ENCODE measurements at regions not wholly inside any gene's neighbourhood (a gene's known extent, or its start where the extent isn't known, plus 50 kb on each side); places are given as distances from the start of the nearest gene placed in this dataset.

GRCh38 chr9:107866711-107867311 is 377.2 kb upstream of the KLF4 start:
- TF ChIP-seq, protein P1, sequence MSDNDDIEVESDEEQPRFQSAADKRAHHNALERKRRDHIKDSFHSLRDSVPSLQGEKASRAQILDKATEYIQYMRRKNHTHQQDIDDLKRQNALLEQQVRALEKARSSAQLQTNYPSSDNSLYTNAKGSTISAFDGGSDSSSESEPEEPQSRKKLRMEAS (IDR thresholded peaks at IDR 0.05), result no peak
- no peak for TF ChIP-seq GABPA (IDR thresholded peaks at IDR 0.05 in 1 of 2, conservative IDR thresholded peaks at IDR 0.05 in 1 of 2)
- TF ChIP-seq, protein P2, sequence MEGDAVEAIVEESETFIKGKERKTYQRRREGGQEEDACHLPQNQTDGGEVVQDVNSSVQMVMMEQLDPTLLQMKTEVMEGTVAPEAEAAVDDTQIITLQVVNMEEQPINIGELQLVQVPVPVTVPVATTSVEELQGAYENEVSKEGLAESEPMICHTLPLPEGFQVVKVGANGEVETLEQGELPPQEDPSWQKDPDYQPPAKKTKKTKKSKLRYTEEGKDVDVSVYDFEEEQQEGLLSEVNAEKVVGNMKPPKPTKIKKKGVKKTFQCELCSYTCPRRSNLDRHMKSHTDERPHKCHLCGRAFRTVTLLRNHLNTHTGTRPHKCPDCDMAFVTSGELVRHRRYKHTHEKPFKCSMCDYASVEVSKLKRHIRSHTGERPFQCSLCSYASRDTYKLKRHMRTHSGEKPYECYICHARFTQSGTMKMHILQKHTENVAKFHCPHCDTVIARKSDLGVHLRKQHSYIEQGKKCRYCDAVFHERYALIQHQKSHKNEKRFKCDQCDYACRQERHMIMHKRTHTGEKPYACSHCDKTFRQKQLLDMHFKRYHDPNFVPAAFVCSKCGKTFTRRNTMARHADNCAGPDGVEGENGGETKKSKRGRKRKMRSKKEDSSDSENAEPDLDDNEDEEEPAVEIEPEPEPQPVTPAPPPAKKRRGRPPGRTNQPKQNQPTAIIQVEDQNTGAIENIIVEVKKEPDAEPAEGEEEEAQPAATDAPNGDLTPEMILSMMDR (IDR thresholded peaks at IDR 0.05; ENCODE audit: low read depth, low read length, missing input control), result no peak
- TF ChIP-seq REST (IDR thresholded peaks at IDR 0.05), result no peak
- no peak for TF ChIP-seq TAF1 (conservative IDR thresholded peaks at IDR 0.05)
- no peak for TF ChIP-seq SP1 (IDR thresholded peaks at IDR 0.05)
- TF ChIP-seq YY1 (IDR thresholded peaks at IDR 0.05), result no peak
- no peak for TF ChIP-seq NR2F2 (IDR thresholded peaks at IDR 0.05)
- no peak for TF ChIP-seq RXRA (IDR thresholded peaks at IDR 0.05)
- TF ChIP-seq ZBTB33 (IDR thresholded peaks at IDR 0.05), result no peak
- TF ChIP-seq JUND (IDR thresholded peaks at IDR 0.05), result no peak
- TF ChIP-seq EGR1 (IDR thresholded peaks at IDR 0.05; ENCODE audit: low read depth in 2 of 2), result no peak
- TF ChIP-seq, protein P3, sequence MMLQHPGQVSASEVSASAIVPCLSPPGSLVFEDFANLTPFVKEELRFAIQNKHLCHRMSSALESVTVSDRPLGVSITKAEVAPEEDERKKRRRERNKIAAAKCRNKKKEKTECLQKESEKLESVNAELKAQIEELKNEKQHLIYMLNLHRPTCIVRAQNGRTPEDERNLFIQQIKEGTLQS (IDR thresholded peaks at IDR 0.05), result no peak
